ENCODE measurements at regions not wholly inside any gene's neighbourhood (a gene's known extent, or its start where the extent isn't known, plus 50 kb on each side); places are given as distances from the start of the nearest gene placed in this dataset.
"Not testable (repeated sequence)": the region's sequence is repeated elsewhere in the genome, so short reads cannot be mapped to it uniquely, and the experiment has no call there.

GRCh38 chr7:68200051-68200670 is 1203.5 kb downstream of the TYW1 start:
- no peak for DNase-seq

DNA sequence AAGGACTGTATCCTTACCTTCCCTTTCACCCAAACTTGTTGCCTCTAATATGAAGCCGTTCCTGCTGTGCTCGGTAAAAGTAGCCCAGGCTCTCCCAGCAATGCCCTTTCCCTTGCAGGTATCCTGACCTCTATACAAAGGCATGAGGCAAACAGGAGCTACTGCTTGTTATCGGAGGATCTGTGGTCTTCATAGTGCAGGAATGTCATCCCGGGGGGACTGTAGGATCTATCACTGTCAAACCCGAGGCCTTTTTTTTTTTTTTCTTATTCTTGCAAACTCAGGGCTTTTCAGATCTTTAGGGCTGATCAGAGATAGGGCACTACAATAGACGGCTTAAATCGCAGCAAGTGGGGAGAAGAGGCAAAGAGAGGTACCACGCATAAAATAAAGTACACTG is 1206.6 kb downstream of the TYW1 start:
- no peak for DNase-seq

- DNase-seq, result no peak
These were observed 1209.2 kb downstream of the TYW1 start for GRCh38 chr7:68205826-68206225.

- DNase-seq, result no peak
These were observed 1210.4 kb downstream of the TYW1 start for GRCh38 chr7:68206946-68207485.

DNA sequence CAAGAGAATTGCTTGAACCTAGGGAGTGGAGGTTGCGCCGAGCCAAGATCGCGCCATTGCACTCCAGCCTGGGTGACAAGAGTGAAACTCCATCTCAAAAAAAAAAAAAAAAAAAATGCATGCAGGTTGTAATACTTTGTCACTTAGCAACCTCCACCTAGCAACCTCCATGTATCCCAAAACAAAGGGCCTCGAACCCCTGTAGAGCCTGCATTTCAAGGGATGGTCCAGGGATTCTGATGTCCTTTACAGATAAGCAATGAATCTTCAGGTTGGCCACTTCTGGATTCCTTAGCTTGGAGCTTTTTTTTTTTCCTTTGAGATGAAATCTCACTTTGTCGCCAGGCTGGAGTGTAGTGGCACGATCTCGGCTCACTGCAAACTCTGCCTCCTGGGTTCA is 1211.0 kb downstream of the TYW1 start:
- DNase-seq, result no peak

- DNase-seq, result no peak
These were observed 1212.9 kb downstream of the TYW1 start for GRCh38 chr7:68209486-68209885.

GRCh38 chr7:68213838-68214237 is 1217.2 kb downstream of the TYW1 start:
- no peak for DNase-seq

- DNase-seq, result no peak
These were observed 1219.4 kb downstream of the TYW1 start for GRCh38 chr7:68216051-68216450.

DNA sequence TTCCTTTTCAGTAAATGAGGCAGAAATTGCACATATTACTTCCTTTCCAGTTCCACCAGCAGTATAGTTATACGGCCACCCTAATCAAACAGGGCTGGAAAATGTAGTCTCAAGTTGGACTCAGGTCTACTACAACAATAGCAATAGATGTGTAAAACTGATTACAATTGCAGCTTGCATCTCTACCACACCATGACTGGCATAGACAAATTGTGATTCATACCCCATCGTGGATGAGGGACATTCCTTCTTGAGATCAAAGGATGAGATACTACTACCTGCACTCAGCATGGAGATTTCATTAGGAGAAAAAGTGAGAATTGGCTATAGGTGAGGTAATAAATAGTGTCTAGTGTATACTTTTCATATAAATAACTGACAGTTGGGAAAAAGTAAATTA is 1220.8 kb downstream of the TYW1 start:
- no peak for DNase-seq

DNA sequence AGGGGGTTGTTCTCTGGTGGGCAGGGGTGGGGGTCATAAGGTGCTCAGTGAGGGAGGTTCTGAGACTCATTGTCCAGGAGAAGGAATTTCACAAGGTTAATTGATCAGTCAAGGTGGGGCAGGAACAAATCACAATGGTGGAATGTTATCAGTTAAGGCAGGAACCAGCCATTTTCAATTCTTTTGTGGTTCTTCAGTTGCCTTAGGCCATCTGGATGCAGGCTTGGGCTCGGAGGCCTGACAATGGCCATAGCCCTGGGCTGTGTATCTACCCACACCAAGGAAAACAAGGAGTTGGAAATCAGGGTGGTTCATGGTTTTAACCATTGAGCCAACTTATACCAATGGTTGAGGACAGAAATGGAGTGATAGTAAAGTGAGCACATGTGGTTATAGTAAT is 1221.8 kb downstream of the TYW1 start:
- no peak for DNase-seq

DNA sequence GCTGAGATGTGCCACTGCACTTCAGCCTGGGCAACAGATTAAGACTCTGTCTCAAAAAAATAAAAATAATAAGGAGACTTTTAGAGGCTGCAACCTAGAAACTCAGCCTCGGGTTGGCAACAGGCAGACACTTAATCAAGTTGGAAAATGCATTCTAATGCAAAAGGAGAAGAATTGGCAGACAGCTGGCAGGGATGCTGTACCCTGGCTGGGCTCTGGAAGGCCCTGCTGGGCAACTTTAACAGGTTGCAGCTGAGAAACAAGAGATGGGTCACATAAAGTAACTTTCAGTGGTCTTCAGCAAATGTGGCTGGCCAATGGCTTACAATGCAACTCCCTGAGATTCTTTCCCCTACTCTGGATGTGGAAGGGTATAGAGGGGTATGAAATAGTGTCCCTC is 1225.7 kb downstream of the TYW1 start:
- DNase-seq, result no peak

DNA sequence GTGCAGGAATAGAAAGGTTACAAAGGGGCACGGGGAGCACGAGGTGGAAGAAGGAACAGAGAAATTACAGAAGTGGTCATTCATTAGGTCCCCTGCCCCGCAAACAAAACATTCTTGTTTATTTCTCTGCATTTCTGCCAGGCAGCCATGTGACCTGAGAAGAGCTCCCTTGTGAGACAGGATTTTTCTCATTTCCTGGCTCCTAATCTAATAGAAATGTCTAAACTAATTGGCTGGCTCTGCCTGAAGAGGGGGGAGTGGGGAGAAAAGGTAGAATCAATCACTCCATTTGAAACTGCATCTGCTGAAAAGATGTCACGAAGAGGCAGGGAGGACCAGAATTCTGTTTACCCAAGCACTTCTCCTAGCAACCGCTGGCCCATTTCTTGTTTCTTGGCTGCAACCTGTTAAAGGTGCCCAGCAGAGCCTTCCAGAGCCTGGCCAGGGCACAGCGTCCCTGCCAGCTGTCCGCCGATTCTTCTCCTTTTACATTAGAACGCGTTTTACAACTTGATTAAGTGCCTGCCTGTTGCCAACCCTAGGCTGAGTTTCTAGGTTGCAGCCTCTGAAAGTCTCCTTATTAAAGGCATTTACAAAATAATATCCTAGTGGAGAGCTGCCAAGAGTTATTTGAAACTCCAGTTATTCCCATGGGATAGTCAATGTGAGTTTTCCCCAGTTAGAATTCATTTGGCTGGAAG is 1227.6 kb downstream of the TYW1 start:
- no peak for DNase-seq

DNA sequence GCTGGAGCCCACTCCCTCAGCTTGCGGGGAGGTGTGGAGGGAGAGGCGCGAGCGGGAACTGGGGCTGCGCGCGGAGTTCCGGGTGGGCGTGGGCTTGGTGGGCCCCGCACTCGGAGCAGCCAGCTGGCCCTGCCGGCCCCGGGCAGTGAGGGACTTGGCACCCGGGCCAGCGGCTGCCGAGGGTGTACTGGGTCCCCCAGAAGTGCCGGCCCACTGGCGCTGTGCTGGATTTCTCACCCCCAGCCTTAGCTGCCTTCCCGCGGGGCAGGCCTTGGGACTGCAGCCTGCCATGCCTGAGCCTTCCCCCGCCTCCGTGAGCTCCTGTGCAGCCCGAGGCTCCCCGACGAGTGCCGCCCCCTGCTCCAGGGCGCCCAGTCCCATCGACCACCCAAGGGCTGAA is 1234.4 kb downstream of the TYW1 start:
- not testable (repeated sequence) for DNase-seq

GRCh38 chr7:68235937-68236336 is 1239.3 kb downstream of the TYW1 start:
- DNase-seq, result no peak

GRCh38 chr7:68238204-68238805 is 1241.7 kb downstream of the TYW1 start:
- DNase-seq, result no peak

DNA sequence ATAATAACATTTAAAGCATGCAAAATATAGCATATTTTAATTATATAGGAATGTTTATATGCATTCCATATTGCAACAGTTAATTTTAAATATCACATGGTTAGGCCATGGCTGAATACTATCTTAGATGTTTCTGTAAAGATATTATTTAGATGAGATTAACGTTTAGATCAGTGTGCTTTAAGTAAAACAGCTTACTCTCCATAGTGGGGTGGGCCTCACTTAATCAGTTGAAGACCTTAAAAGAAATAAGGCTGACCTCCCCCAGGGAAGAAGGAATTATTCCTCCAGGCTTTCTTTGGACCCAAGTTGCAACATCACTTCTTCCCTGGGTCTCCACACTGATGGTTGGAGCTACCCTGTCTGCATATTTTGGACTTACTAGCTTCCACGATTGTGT is 1246.5 kb downstream of the TYW1 start:
- no peak for DNase-seq

DNA sequence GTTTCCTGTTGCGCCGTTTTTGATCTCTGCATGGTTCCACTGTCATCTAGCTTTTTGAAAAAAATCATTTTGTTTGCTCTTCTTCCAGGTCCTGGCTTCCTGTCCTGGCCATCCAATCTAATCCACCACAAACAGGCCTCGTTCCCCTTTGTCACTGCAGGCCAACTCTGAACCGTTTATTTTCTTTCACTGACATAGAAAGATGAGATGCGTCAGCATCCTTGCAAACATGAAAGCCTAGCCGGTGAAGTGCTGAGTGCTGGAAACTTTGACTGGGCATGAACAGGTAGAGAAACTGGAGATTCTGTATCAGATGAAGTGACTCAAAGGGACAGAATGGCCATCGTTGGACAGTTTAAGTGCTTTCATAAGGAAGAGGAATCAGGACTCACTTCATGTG is 1247.8 kb downstream of the TYW1 start:
- no peak for DNase-seq

DNA sequence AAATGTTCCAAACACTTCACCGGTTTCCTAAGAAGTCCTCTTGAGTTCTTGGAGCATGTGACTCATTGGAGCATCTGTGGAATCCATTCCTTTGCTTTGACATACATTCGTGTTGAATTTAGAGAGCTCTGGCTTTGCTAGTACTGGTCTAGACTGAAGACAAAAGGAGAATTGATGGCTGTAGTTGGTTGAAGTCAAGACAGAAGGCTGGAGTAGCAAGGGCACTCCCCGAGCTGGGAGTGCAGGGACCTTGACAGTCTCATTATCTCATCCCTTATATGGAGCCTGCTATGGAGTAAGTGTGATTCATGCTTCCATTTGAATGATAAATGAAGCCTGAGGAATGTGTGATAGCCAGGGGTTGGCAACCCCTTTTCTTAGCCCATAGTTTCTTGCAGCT is 1249.1 kb downstream of the TYW1 start:
- DNase-seq, result no peak

DNA sequence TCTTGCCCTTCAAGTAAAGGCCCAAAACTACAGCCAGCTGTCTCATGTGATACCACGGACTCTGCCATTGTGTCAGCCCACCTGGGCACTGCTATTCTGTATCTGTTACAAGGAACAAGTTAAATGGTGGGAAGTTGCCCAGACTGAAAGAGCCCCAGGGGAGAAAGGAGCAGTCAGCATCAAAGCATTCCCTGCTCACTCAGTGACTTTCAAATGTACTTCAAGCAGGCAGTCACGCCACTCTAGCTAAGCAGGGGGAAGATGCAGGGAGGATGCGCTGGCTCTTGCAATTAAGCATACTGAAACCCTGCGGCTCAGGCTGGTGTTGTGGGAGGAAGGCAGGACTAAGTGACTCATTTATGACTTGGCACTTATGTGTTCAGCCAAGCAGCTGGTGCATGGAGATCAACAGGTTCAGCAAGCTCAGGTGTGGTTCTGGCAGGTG is 1249.6 kb downstream of the TYW1 start:
- DNase-seq, result no peak

- no peak for DNase-seq
These were observed 1250.5 kb downstream of the TYW1 start for GRCh38 chr7:68247126-68247525.

- DNase-seq, result no peak
These were observed 1250.9 kb downstream of the TYW1 start for GRCh38 chr7:68247571-68247970.

- DNase-seq, result no peak
These were observed 1252.3 kb downstream of the TYW1 start for GRCh38 chr7:68248973-68249372.

DNA sequence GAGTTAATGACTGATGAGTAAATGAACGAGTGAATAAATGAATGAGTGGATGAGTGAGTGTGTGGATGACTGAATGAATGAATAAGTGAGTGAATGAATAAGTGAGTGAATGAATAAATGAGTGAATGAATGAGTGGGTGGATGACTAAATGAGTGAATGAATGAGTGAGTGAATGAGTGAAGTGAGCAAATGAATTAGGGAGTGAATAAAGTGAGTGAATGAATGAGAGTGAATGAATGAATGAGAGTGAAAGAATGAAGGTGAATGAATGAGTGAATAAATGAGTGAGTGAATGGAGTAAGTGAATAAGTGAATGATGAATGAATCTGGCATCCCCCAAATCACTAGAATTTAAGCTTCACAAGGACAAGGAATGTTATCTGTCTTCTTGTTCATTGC is 1253.0 kb downstream of the TYW1 start:
- DNase-seq, result no peak

DNA sequence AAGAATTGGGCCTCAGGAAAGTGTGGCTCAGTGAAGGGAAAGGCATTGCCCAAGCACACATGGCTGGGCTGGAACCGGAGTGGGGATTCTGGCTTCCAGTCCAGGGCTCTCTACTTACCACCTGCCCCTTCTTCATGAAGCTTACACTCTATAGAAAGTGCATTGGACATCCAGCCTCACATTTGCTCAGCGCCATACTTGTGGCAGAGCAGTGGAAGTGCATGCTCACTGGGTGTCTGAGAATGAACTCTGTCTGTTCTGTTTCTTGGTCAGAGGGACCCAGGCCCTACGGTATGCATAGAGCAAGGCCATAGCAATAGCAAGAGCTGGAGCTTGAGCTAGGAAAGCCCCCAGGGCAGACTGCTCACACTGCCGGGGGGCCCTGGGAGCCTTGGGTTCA is 1253.5 kb downstream of the TYW1 start:
- DNase-seq, result no peak
